ENCODE measurements at regions not wholly inside any gene's neighbourhood (a gene's known extent, or its start where the extent isn't known, plus 50 kb on each side); places are given as distances from the start of the nearest gene placed in this dataset.

GRCh38 chr4:75118739-75119138, 185.8 kb downstream of the PARM1 start:
- TF ChIP-seq EZH2 (IDR thresholded peaks at IDR 0.05; ENCODE audit: low read length): no peak
- TF ChIP-seq CTCF (optimal IDR thresholded peaks at IDR 0.05 in 1 of 3, IDR thresholded peaks at IDR 0.05 in 1 of 3, conservative IDR thresholded peaks at IDR 0.05 in 1 of 3; ENCODE audit: extremely low read depth in 1 of 3, insufficient read depth in 2 of 3, low read length in 3 of 3): no peak
- Histone ChIP-seq H3K4me3 (ENCODE audit: control insufficient read depth in 2 of 3, extremely low read depth in 1 of 3, insufficient read depth in 2 of 3, low read depth in 1 of 3, low read length in 3 of 3) (no peak overlapping the region), H3K9me1 (ENCODE audit: control insufficient read depth, extremely low read depth, insufficient read depth, low read length) (no peaks in the 10 kb centered on the region), H3K27ac (ENCODE audit: control insufficient read depth, insufficient read depth, low read length) (no peak overlapping the region), H3K79me2 (ENCODE audit: control insufficient read depth, insufficient read depth, low read length) (no peaks in the 10 kb centered on the region), H3K27me3 (ENCODE audit: control insufficient read depth, extremely low read depth, insufficient read depth, low read length) (no peaks in the 10 kb centered on the region), H3K9me3 (ENCODE audit: control insufficient read depth, low read depth, low read length) (no peaks in the 10 kb centered on the region), H3K36me3 (ENCODE audit: control insufficient read depth in 2 of 2, extremely low read depth in 1 of 2, insufficient read depth in 2 of 2, low read length in 2 of 2) (no peaks in the 10 kb centered on the region), H3K4me2 (ENCODE audit: control insufficient read depth, extremely low read depth, insufficient read depth, low read depth, low read length) (no peak overlapping the region), H2AFZ (ENCODE audit: control insufficient read depth, low read length) (no peak overlapping the region), H4K20me1 (ENCODE audit: control insufficient read depth, extremely low read depth, insufficient read depth, low read length) (no peaks in the 10 kb centered on the region), H3K9ac (ENCODE audit: control insufficient read depth, extremely low read depth, insufficient read depth, low read length) (no peak overlapping the region), H3K4me1 (ENCODE audit: control insufficient read depth, extremely low read depth, insufficient read depth, low read length) (no peaks in the 10 kb centered on the region)
- dilution Hi-C loops (cut with MboI; ENCODE audit: extremely low pct_ligation_motif_present, low sequenced_read_pairs): no loop called here
- DNase-seq (ENCODE audit: low read depth, low spot score) (no peak), FAIRE-seq (no peak)

- Histone ChIP-seq H3K36me3 (ENCODE audit: control insufficient read depth in 2 of 2, extremely low read depth in 1 of 2, insufficient read depth in 2 of 2, low read length in 2 of 2) (no peaks in the 10 kb centered on the region), H3K27me3 (ENCODE audit: control insufficient read depth, extremely low read depth, insufficient read depth, low read length) (no peaks in the 10 kb centered on the region), H3K4me3 (ENCODE audit: control insufficient read depth in 2 of 3, extremely low read depth in 1 of 3, insufficient read depth in 2 of 3, low read depth in 1 of 3, low read length in 3 of 3) (no peak overlapping the region), H3K9me1 (ENCODE audit: control insufficient read depth, extremely low read depth, insufficient read depth, low read length) (no peaks in the 10 kb centered on the region), H3K27ac (ENCODE audit: control insufficient read depth, insufficient read depth, low read length) (no peak overlapping the region), H3K79me2 (ENCODE audit: control insufficient read depth, insufficient read depth, low read length) (no peaks in the 10 kb centered on the region), H3K9ac (ENCODE audit: control insufficient read depth, extremely low read depth, insufficient read depth, low read length) (no peak overlapping the region), H4K20me1 (ENCODE audit: control insufficient read depth, extremely low read depth, insufficient read depth, low read length) (no peaks in the 10 kb centered on the region), H3K4me1 (ENCODE audit: control insufficient read depth, extremely low read depth, insufficient read depth, low read length) (no peaks in the 10 kb centered on the region), H3K9me3 (ENCODE audit: control insufficient read depth, low read depth, low read length) (no peaks in the 10 kb centered on the region), H2AFZ (ENCODE audit: control insufficient read depth, low read length) (no peak overlapping the region), H3K4me2 (ENCODE audit: control insufficient read depth, extremely low read depth, insufficient read depth, low read depth, low read length) (no peak overlapping the region)
- TF ChIP-seq EZH2 (IDR thresholded peaks at IDR 0.05; ENCODE audit: low read length) (no peak), CTCF (optimal IDR thresholded peaks at IDR 0.05 in 1 of 3, IDR thresholded peaks at IDR 0.05 in 1 of 3, conservative IDR thresholded peaks at IDR 0.05 in 1 of 3; ENCODE audit: extremely low read depth in 1 of 3, insufficient read depth in 2 of 3, low read length in 3 of 3) (no peak)
- no peak for DNase-seq (ENCODE audit: low read depth, low spot score)
- dilution Hi-C loops (cut with MboI; ENCODE audit: extremely low pct_ligation_motif_present, low sequenced_read_pairs): no loop called here
- no peak for FAIRE-seq
Measured at GRCh38 chr4:75110061-75110460, 177.1 kb downstream of the PARM1 start.

Measured in keratinocyte (primary cell).